PC-9 (cell line): ENCODE measurements at regions not wholly inside any gene's neighbourhood (a gene's known extent, or its start where the extent isn't known, plus 50 kb on each side); places are given as distances from the start of the nearest gene placed in this dataset.

ENCODE experiments used
- CTCF ChIP-seq: fragments of 200-600 bp; sonication (generic); conservative IDR thresholded peaks from 2 replicates; pipeline ENCODE4 v1.6.1; 2017; ENCODE audit warnings: mixed run types, antibody characterized with exemption, mild to moderate bottlenecking, moderate library complexity
- EZH2 ChIP-seq: fragments of 200-600 bp; sonication (generic); IDR thresholded peaks from 2 replicates; pipeline ENCODE4 v1.8.0; 2017; ENCODE audit warnings: antibody characterized with exemption, low read depth

- TF ChIP-seq CTCF: no peak
- TF ChIP-seq EZH2: no peak
These were observed 757.1 kb upstream of the PIK3C3 start for GRCh38 chr18:41197967-41198366.
